Ectodermal cell (in vitro differentiated cells): ENCODE measurements at regions not wholly inside any gene's neighbourhood (a gene's known extent, or its start where the extent isn't known, plus 50 kb on each side); places are given as distances from the start of the nearest gene placed in this dataset.

Source experiments
- H3K27ac ChIP-seq: 2 replicates; pipeline ENCODE4 v1.7.0; 2013; ENCODE audit warnings: mild to moderate bottlenecking, low read depth, low read length; ENCODE audit not compliant: insufficient read depth, poor library complexity, severe bottlenecking
- H3K27me3 ChIP-seq: 2 replicates; pipeline ENCODE4 v1.7.0; 2013; ENCODE audit warnings: mild to moderate bottlenecking, low read length; ENCODE audit not compliant: insufficient read depth, control insufficient read depth, poor library complexity, severe bottlenecking
- H3K36me3 ChIP-seq: one replicate; pipeline ENCODE4 v1.7.0; 2013; ENCODE audit warnings: low read length; ENCODE audit not compliant: control insufficient read depth, insufficient read depth
- H3K4me1 ChIP-seq: one replicate; pipeline ENCODE4 v1.7.0; 2013; ENCODE audit warnings: low read length; ENCODE audit not compliant: control insufficient read depth, insufficient read depth
- H3K4me3 ChIP-seq: 2 replicates; pipeline ENCODE4 v1.7.0; 2013; ENCODE audit warnings: low read depth, low read length, control low read depth; ENCODE audit not compliant: insufficient read depth
- H3K9me3 ChIP-seq: 2 replicates; pipeline ENCODE4 v1.7.0; 2013; ENCODE audit warnings: mild to moderate bottlenecking, low read length, moderate library complexity; ENCODE audit not compliant: control insufficient read depth
- WGBS, 2 experiments: methylation state at CpG; one replicate each; pipeline ENCODE4 v1.1.7; 2013; ENCODE audit warnings: missing lambda C conversion rate in 2 of 2; 5-methylcytosine and 5-hydroxymethylcytosine counted together

GRCh38 chr9:22240619-22241018, 206.0 kb upstream of the DMRTA1 start:
- Histone ChIP-seq H3K9me3 (no peaks in the 10 kb centered on the region), H3K27ac (no peak overlapping the region), H3K27me3 (no peaks in the 10 kb centered on the region), H3K4me3 (no peak overlapping the region), H3K4me1 (no peaks in the 10 kb centered on the region), H3K36me3 (no peaks in the 10 kb centered on the region)
- WGBS, 2 experiments: 86% methylated on average over 1 of the region's 1 CpG; no CpG with 5 or more reads in 1 of the 2 experiments

GRCh38 chr9:22241024-22241423, 205.6 kb upstream of the DMRTA1 start:
- Histone ChIP-seq H3K36me3 (no peaks in the 10 kb centered on the region), H3K27me3 (no peaks in the 10 kb centered on the region), H3K9me3 (no peaks in the 10 kb centered on the region), H3K4me1 (no peaks in the 10 kb centered on the region), H3K27ac (no peak overlapping the region), H3K4me3 (no peak overlapping the region)
- WGBS, 2 experiments: 88 to 92% methylated on average over 3 of the region's 3 CpGs

GRCh38 chr9:22241611-22242010, 205.0 kb upstream of the DMRTA1 start:
- H3K9me3 ChIP-seq: no peaks in the 10 kb centered on the region
- no peak overlapping the region for H3K4me3 ChIP-seq
- no peak overlapping the region for H3K27ac ChIP-seq
- no peaks in the 10 kb centered on the region for H3K27me3 ChIP-seq
- H3K36me3 ChIP-seq: no peaks in the 10 kb centered on the region
- no peaks in the 10 kb centered on the region for H3K4me1 ChIP-seq

- Histone ChIP-seq H3K27ac (no peak overlapping the region), H3K4me1 (no peaks in the 10 kb centered on the region), H3K36me3 (no peaks in the 10 kb centered on the region), H3K4me3 (no peak overlapping the region), H3K9me3 (no peaks in the 10 kb centered on the region), H3K27me3 (no peaks in the 10 kb centered on the region)
- WGBS, 2 experiments: 44 to 48% methylated on average over 7 of the region's 9 CpGs
Observed at GRCh38 chr9:22244139-22245011, 202.2 kb upstream of the DMRTA1 start.

- WGBS, 2 experiments: 80 to 100% methylated on average over 1 of the region's 1 CpG
Observed at GRCh38 chr9:22255337-22255736, 191.3 kb upstream of the DMRTA1 start.

GRCh38 chr9:22256381-22256780, 190.2 kb upstream of the DMRTA1 start:
- H3K36me3 ChIP-seq: no peaks in the 10 kb centered on the region
- 92 to 93% methylated on average over 3 of the region's 3 CpGs for WGBS, 2 experiments

More at GRCh38 chr9:22255337-22255736, 191.3 kb upstream of the DMRTA1 start:
- Histone ChIP-seq H3K4me1 (no peaks in the 10 kb centered on the region), H3K27me3 (no peaks in the 10 kb centered on the region), H3K36me3 (no peaks in the 10 kb centered on the region), H3K27ac (no peak overlapping the region), H3K4me3 (no peak overlapping the region), H3K9me3 (no peaks in the 10 kb centered on the region)

GRCh38 chr9:22257026-22257816, 189.4 kb upstream of the DMRTA1 start:
- Histone ChIP-seq H3K36me3 (no peaks in the 10 kb centered on the region), H3K9me3 (no peaks in the 10 kb centered on the region), H3K4me1 (no peaks in the 10 kb centered on the region), H3K27ac (no peak overlapping the region), H3K4me3 (no peak overlapping the region), H3K27me3 (no peaks in the 10 kb centered on the region)

More at GRCh38 chr9:22256381-22256780, 190.2 kb upstream of the DMRTA1 start:
- Histone ChIP-seq H3K27ac (no peak overlapping the region), H3K9me3 (no peaks in the 10 kb centered on the region), H3K4me1 (no peaks in the 10 kb centered on the region), H3K4me3 (no peak overlapping the region), H3K27me3 (no peaks in the 10 kb centered on the region)

- Histone ChIP-seq H3K4me1 (no peaks in the 10 kb centered on the region), H3K4me3 (no peak overlapping the region), H3K36me3 (no peaks in the 10 kb centered on the region), H3K9me3 (no peaks in the 10 kb centered on the region), H3K27ac (no peak overlapping the region), H3K27me3 (no peaks in the 10 kb centered on the region)
Observed at GRCh38 chr9:22265038-22265437, 181.6 kb upstream of the DMRTA1 start.

- Histone ChIP-seq H3K27ac (no peak overlapping the region), H3K9me3 (no peaks in the 10 kb centered on the region), H3K27me3 (no peaks in the 10 kb centered on the region), H3K4me3 (no peak overlapping the region), H3K36me3 (no peaks in the 10 kb centered on the region), H3K4me1 (no peaks in the 10 kb centered on the region)
- WGBS, 2 experiments: 60 to 91% methylated on average over 1 to 2 of the region's 2 CpGs
Observed at GRCh38 chr9:22265534-22265933, 181.1 kb upstream of the DMRTA1 start.

- H3K4me1 ChIP-seq: no peaks in the 10 kb centered on the region
- no peaks in the 10 kb centered on the region for H3K36me3 ChIP-seq
- 96 to 98% methylated on average over 2 of the region's 2 CpGs for WGBS, 2 experiments
- H3K27ac ChIP-seq: no peak overlapping the region
- H3K4me3 ChIP-seq: no peak overlapping the region
- H3K27me3 ChIP-seq: no peaks in the 10 kb centered on the region
- H3K9me3 ChIP-seq: no peaks in the 10 kb centered on the region
Observed at GRCh38 chr9:22274477-22274876, 172.1 kb upstream of the DMRTA1 start.
